Endothelial cell of umbilical vein (primary cell): ENCODE measurements at regions not wholly inside any gene's neighbourhood (a gene's known extent, or its start where the extent isn't known, plus 50 kb on each side); places are given as distances from the start of the nearest gene placed in this dataset.

Experiments
- BruUV-seq: library from RNA; stranded (reverse); fragments of 400-500 nt; replicated peaks from 2 replicates; lab custom pipeline; 2021; lab: Mats Ljungman, UMichigan
- CTCF ChIA-PET: fragments of 300-600, 350-600 bp; sonication (Branson Sonifier 250); formaldehyde crosslinking; loops from one replicate; lab custom pipeline; 2021; ENCODE audit warnings: antibody characterized with exemption, inconsistent platforms; lab: Charles Lee
- POLR2A ChIA-PET: fragments of 300-600, 350-600 bp; sonication (Branson Sonifier 250); formaldehyde crosslinking; loops from one replicate; lab custom pipeline; 2021; ENCODE audit warnings: antibody characterized with exemption, inconsistent platforms; lab: Charles Lee
- DNase-seq: peaks from one replicate; pipeline ENCODE4 v3.0.0-alpha.2; 2011; ENCODE audit warnings: low read depth, low spot score
- FAIRE-seq: peaks from 2 replicates; lab custom pipeline; 2011; peaks lifted over from hg19 to GRCh38; lab: Jason Lieb, UNC
- H2AFZ ChIP-seq: 2 replicates; pipeline ENCODE4 v1.6.0; 2012; ENCODE audit warnings: low read depth, low read length, control low read depth, inconsistent platforms
- H3K27ac ChIP-seq: 2 replicates; pipeline ENCODE4 v1.5.1; 2011; ENCODE audit warnings: low read depth, mild to moderate bottlenecking, control low read depth, low read length, moderate library complexity; ENCODE audit not compliant: insufficient read depth
- H3K27me3 ChIP-seq, 2 experiments: 2 replicates each; pipeline versions ENCODE4 v1.6.0 to v1.6.1; 2011; ENCODE audit warnings: low read length in 2 of 2, mixed read lengths in 1 of 2; ENCODE audit not compliant: control insufficient read depth in 2 of 2, insufficient read depth in 2 of 2
- H3K36me3 ChIP-seq, 2 experiments: 2 replicates in 1 of 2; 3 replicates in 1 of 2; pipeline ENCODE4 v1.5.1; 2011; ENCODE audit warnings: low read length in 2 of 2, mild to moderate bottlenecking in 1 of 2, moderate library complexity in 1 of 2; ENCODE audit not compliant: control insufficient read depth in 2 of 2, insufficient read depth in 2 of 2; ENCODE audit errors: extremely low read depth in 1 of 2
- H3K4me1 ChIP-seq: 3 replicates; pipeline ENCODE4 v1.5.1; 2011; ENCODE audit warnings: mild to moderate bottlenecking, low read length; ENCODE audit not compliant: control insufficient read depth, insufficient read depth; ENCODE audit errors: extremely low read depth
- H3K4me2 ChIP-seq: 2 replicates; pipeline ENCODE4 v1.6.1; 2011; ENCODE audit warnings: low read length, control low read depth, mixed read lengths; ENCODE audit not compliant: insufficient read depth
- H3K4me3 ChIP-seq, 3 experiments: fragments of 200-600 bp in 1 of 3; sonication (generic), shearing (Covaris generic) in 1 of 3; replicated peaks in 1 of 3; 2 replicates each; pipeline ENCODE4 v1.5.1; 2011 to 2016; ENCODE audit warnings: control low read depth in 3 of 3, low read length in 3 of 3, mild to moderate bottlenecking in 2 of 3, inconsistent platforms in 1 of 3, low read depth in 1 of 3, moderate library complexity in 1 of 3; ENCODE audit not compliant: insufficient read depth in 1 of 3
- H3K79me2 ChIP-seq: 2 replicates; pipeline ENCODE4 v1.6.0; 2012; ENCODE audit warnings: low read length, inconsistent platforms; ENCODE audit not compliant: control insufficient read depth, insufficient read depth
- H3K9ac ChIP-seq: replicated peaks from 2 replicates; pipeline ENCODE3; 2011; ENCODE audit warnings: low read length, control low read depth; ENCODE audit not compliant: insufficient read depth; ENCODE audit errors: extremely low read depth
- H3K9me1 ChIP-seq: replicated peaks from 3 replicates; pipeline ENCODE4 v1.6.0; 2011; ENCODE audit warnings: mild to moderate bottlenecking, low read length; ENCODE audit not compliant: control insufficient read depth, insufficient read depth; ENCODE audit errors: extremely low read depth
- H3K9me3 ChIP-seq: replicated peaks from 2 replicates; pipeline ENCODE4 v1.5.1; 2012; ENCODE audit warnings: low read length, inconsistent platforms; ENCODE audit not compliant: control insufficient read depth, insufficient read depth
- H4K20me1 ChIP-seq: replicated peaks from 2 replicates; pipeline ENCODE3; 2011; ENCODE audit warnings: mild to moderate bottlenecking, low read length; ENCODE audit not compliant: control insufficient read depth, insufficient read depth; ENCODE audit errors: extremely low read depth
- CTCF ChIP-seq, 2 donors: IDR thresholded peaks; 1 replicate in 1 of 2; 2 replicates in 1 of 2; pipeline ENCODE4 v1.5.1; 2011; ENCODE audit warnings: low read length in 2 of 2, mild to moderate bottlenecking in 2 of 2, moderate library complexity in 2 of 2, control low read depth in 1 of 2, inconsistent platforms in 1 of 2, low read depth in 1 of 2; ENCODE audit not compliant: insufficient read depth in 1 of 2; ENCODE audit errors: extremely low read depth in 1 of 2
- EZH2 ChIP-seq: IDR thresholded peaks from 2 replicates; pipeline ENCODE4 v1.6.1; 2012; ENCODE audit warnings: borderline replicate concordance, low read depth, mild to moderate bottlenecking, moderate library complexity, low read length, inconsistent platforms; ENCODE audit not compliant: severe bottlenecking
- FOS ChIP-seq: IDR thresholded peaks from 2 replicates; pipeline ENCODE4 v1.6.1; 2011; ENCODE audit warnings: mild to moderate bottlenecking, low read length, moderate library complexity, borderline replicate concordance; ENCODE audit not compliant: insufficient read depth
- GATA2 ChIP-seq: IDR thresholded peaks from 2 replicates; pipeline ENCODE4 v1.7.0; 2011; ENCODE audit warnings: low read depth, mild to moderate bottlenecking, moderate library complexity, mixed read lengths, low read length; ENCODE audit not compliant: insufficient read length, insufficient read depth
- JUN ChIP-seq: IDR thresholded peaks from 2 replicates; pipeline ENCODE4 v1.6.1; 2011; ENCODE audit warnings: borderline replicate concordance, low read depth; ENCODE audit not compliant: insufficient read length, insufficient read depth
- MAX ChIP-seq: IDR thresholded peaks from 2 replicates; pipeline ENCODE4 v1.6.1; 2011; ENCODE audit not compliant: insufficient read depth, insufficient read length
- MYC ChIP-seq: IDR thresholded peaks from one replicate; pipeline ENCODE4 v1.6.1; 2011; ENCODE audit warnings: mild to moderate bottlenecking, low read depth, low read length
- POLR2A ChIP-seq: IDR thresholded peaks from 2 replicates; pipeline ENCODE4 v1.6.1; 2012; ENCODE audit warnings: low read depth, mild to moderate bottlenecking, control low read depth, low read length
- dilution Hi-C: fragments of 300-500 bp; cut with MboI; formaldehyde crosslinking; loops from one replicate; pipeline ENCODE4 v1.15.0; 2019; ENCODE audit warnings: low sequenced_read_pairs; ENCODE audit not compliant: extremely low pct_ligation_motif_present
- intact Hi-C: fragments of 100-400 bp; cut with micrococcal nuclease; formaldehyde crosslinking; loops from one replicate; pipeline ENCODE4 v1.10.0; 2022

- no peaks in the 10 kb centered on the region for H3K36me3 ChIP-seq
- H2AFZ ChIP-seq: no peak overlapping the region
- FAIRE-seq: no peak
- no peaks in the 10 kb centered on the region for H3K4me1 ChIP-seq
- no peak overlapping the region for H3K4me2 ChIP-seq
- H3K4me3 ChIP-seq: no peak overlapping the region
- intact Hi-C loops (no loop called here), dilution Hi-C loops (no loop called here)
- no peaks in the 10 kb centered on the region for H3K79me2 ChIP-seq
- no peaks in the 10 kb centered on the region for H3K9me3 ChIP-seq
- ChIA-PET POLR2A (no interaction called here), CTCF (no interaction called here)
- BruUV-seq: no TSS peak
- no peaks in the 10 kb centered on the region for H4K20me1 ChIP-seq
- H3K27ac ChIP-seq: no peak overlapping the region
- DNase-seq: no peak
- H3K27me3 ChIP-seq: no peaks in the 10 kb centered on the region
- TF ChIP-seq MAX (no peak), POLR2A (no peak), MYC (no peak), FOS (no peak), CTCF (IDR thresholded peaks at IDR 0.05; ENCODE audit: extremely low read depth in 1 of 2, insufficient read depth in 1 of 2, low read depth in 1 of 2, low read length in 2 of 2) (no peak), JUN (no peak), EZH2 (no peak), GATA2 (no peak)
- no peaks in the 10 kb centered on the region for H3K9me1 ChIP-seq
- H3K9ac ChIP-seq: no peak overlapping the region
Observed at GRCh38 chr3:144054766-144055165, 83.1 kb downstream of the DIPK2A start.
